K562 (cell line): ENCODE measurements at regions not wholly inside any gene's neighbourhood (a gene's known extent, or its start where the extent isn't known, plus 50 kb on each side); places are given as distances from the start of the nearest gene placed in this dataset.

Experiments
- ATAC-seq: fragments of 200-7000 bp; cut with Tn5 transposase; 3 replicates; pipeline ENCODE4 v1.9.1; 2020; ENCODE audit warnings: moderate library complexity
- BruUV-seq: library from RNA; stranded (reverse); fragments of 400-500 nt; replicated peaks from 2 replicates; lab custom pipeline; 2021; lab: Mats Ljungman, UMichigan
- CTCF ChIA-PET: fragments of 300-600 bp; formaldehyde crosslinking; extraction: SDS; loops from one replicate; lab custom pipeline; 2021; ENCODE audit warnings: low intra/inter-chr PET ratio; lab: Yijun Ruan, JAX
- POLR2A ChIA-PET: fragments of 300-600, 350-650 bp; sonication (Branson Sonifier 250); formaldehyde crosslinking; extraction: SDS; loops from one replicate; lab custom pipeline; 2021; ENCODE audit warnings: antibody characterized with exemption, inconsistent platforms; lab: Yijun Ruan, JAX
- DNase-seq, 4 experiments: peaks; one replicate each; pipeline versions ENCODE4 v3.0.0 to v3.0.0-alpha.2; 2011 to 2018; ENCODE audit warnings: low spot score in 3 of 4, mixed read lengths in 3 of 4; ENCODE audit errors: extremely low read depth in 1 of 4
- FAIRE-seq: peaks from 2 replicates; lab custom pipeline; 2011; peaks lifted over from hg19 to GRCh38; lab: Jason Lieb, UNC
- H2AFZ ChIP-seq: 2 replicates; pipeline ENCODE4 v1.6.0; 2011; ENCODE audit warnings: low read depth, low read length, control low read depth, inconsistent platforms
- H3K27ac ChIP-seq: fragments of 200-600 bp; 3 replicates; pipeline ENCODE4 v1.8.0; 2011; ENCODE audit warnings: low read depth, mild to moderate bottlenecking, control low read depth, inconsistent platforms, low read length, moderate library complexity, mixed read lengths; ENCODE audit errors: extremely low read depth
- H3K27me3 ChIP-seq, 2 experiments: fragments of 300-600 bp in 1 of 2; 2 replicates in 1 of 2; 3 replicates in 1 of 2; pipeline versions ENCODE4 v1.6.0 to v1.8.0; 2011; ENCODE audit warnings: inconsistent platforms in 2 of 2, low read length in 2 of 2, mild to moderate bottlenecking in 1 of 2, mixed read lengths in 1 of 2, moderate library complexity in 1 of 2; ENCODE audit not compliant: control insufficient read depth in 2 of 2, insufficient read depth in 2 of 2
- H3K36me3 ChIP-seq: fragments of 300-600 bp; 3 replicates; pipeline ENCODE4 v1.8.0; 2011; ENCODE audit warnings: mild to moderate bottlenecking, low read length, inconsistent platforms; ENCODE audit not compliant: control insufficient read depth, insufficient read depth
- H3K4me1 ChIP-seq, 2 experiments: fragments of 200-600 bp in 1 of 2; replicated peaks in 1 of 2; 2 replicates in 1 of 2; 3 replicates in 1 of 2; pipeline versions ENCODE4 v1.5.1 to v1.8.0; 2011; ENCODE audit warnings: inconsistent platforms in 2 of 2, low read length in 2 of 2, mild to moderate bottlenecking in 1 of 2, mixed read lengths in 1 of 2, moderate library complexity in 1 of 2; ENCODE audit not compliant: control insufficient read depth in 2 of 2, insufficient read depth in 2 of 2
- H3K4me2 ChIP-seq: 2 replicates; pipeline ENCODE4 v1.6.1; 2011; ENCODE audit warnings: low read length, control low read depth, inconsistent platforms, mixed read lengths; ENCODE audit not compliant: insufficient read depth
- H3K4me3 ChIP-seq: fragments of 200-600 bp; sonication (generic), shearing (Covaris generic); 2 replicates; pipeline ENCODE4 v1.5.1; 2016; ENCODE audit warnings: control low read depth, inconsistent platforms
- H3K79me2 ChIP-seq: fragments of 200-600 bp; 3 replicates; pipeline ENCODE4 v1.8.0; 2011; ENCODE audit warnings: low read length, inconsistent platforms; ENCODE audit not compliant: control insufficient read depth, insufficient read depth
- H3K9ac ChIP-seq, 2 experiments: 2 replicates each; pipeline versions ENCODE4 v1.6.0 to v1.6.1; 2011; ENCODE audit warnings: low read depth in 2 of 2, low read length in 2 of 2, control low read depth in 1 of 2, inconsistent platforms in 1 of 2, mild to moderate bottlenecking in 1 of 2, mixed read lengths in 1 of 2; ENCODE audit not compliant: insufficient read depth in 1 of 2
- H3K9me1 ChIP-seq: one replicate; pipeline ENCODE4 v1.6.0; 2011; ENCODE audit warnings: inconsistent platforms, mild to moderate bottlenecking, low read length, moderate library complexity; ENCODE audit not compliant: control insufficient read depth, insufficient read depth
- H3K9me3 ChIP-seq: replicated peaks from 2 replicates; pipeline ENCODE4 v1.5.1; 2011; ENCODE audit warnings: low read depth, low read length, inconsistent platforms; ENCODE audit not compliant: control insufficient read depth, insufficient read depth
- H4K20me1 ChIP-seq: replicated peaks from 2 replicates; pipeline ENCODE4 v1.6.1; 2011; ENCODE audit warnings: low read length, inconsistent platforms, mixed read lengths; ENCODE audit not compliant: control insufficient read depth, insufficient read depth
- C11orf30 ChIP-seq: fragments of 450-650 bp; IDR thresholded peaks from 2 replicates; pipeline ENCODE4 v1.6.1; 2016; ENCODE audit warnings: low read depth, mild to moderate bottlenecking
- ETV6 ChIP-seq, 3 experiments: fragments of 150-350 bp in 1 of 3; sonication (generic) in 1 of 3; formaldehyde crosslinking in 1 of 3; IDR thresholded peaks; 2 replicates each; pipeline versions ENCODE4 v1.6.1 to v1.8.0; 2014 to 2022; ENCODE audit warnings: borderline replicate concordance in 2 of 3, low read depth in 2 of 3, antibody characterized with exemption in 1 of 3, low read length in 1 of 3, mild to moderate bottlenecking in 1 of 3, missing genetic modification reagents in 1 of 3
- HLTF ChIP-seq: fragments of 450-650 bp; IDR thresholded peaks from 2 replicates; pipeline ENCODE4 v1.6.1; 2016
- HNRNPK ChIP-seq: fragments of 200-400 bp; formaldehyde crosslinking; IDR thresholded peaks from one replicate; pipeline ENCODE4 v1.6.1; 2018; ENCODE audit warnings: mild to moderate bottlenecking, low read depth, low read length; ENCODE audit not compliant: poor library complexity, severe bottlenecking
- KHSRP ChIP-seq: fragments of 450-650 bp; IDR thresholded peaks from 2 replicates; pipeline ENCODE4 v1.6.1; 2017
- MXD1 ChIP-seq: fragments of 250-450 bp; sonication (Bioruptor Pico); IDR thresholded peaks from 2 replicates; pipeline ENCODE4 v1.8.0; 2021; ENCODE audit warnings: borderline replicate concordance, mild to moderate bottlenecking, moderate library complexity; ENCODE audit not compliant: poor library complexity, severe bottlenecking
- NR2F6 ChIP-seq: fragments of 450-650 bp; formaldehyde crosslinking; IDR thresholded peaks from 2 replicates; pipeline ENCODE4 v1.4.0; 2020; ENCODE audit warnings: mild to moderate bottlenecking
- POLR2AphosphoS2 ChIP-seq: IDR thresholded peaks from 2 replicates; pipeline ENCODE4 v1.6.1; 2012; ENCODE audit warnings: low read length, improper control_type of control experiment
- TCFL5 ChIP-seq: fragments of 250-450 bp; sonication (Bioruptor Pico); conservative IDR thresholded peaks from 2 replicates; pipeline ENCODE4 v1.6.1; 2021; ENCODE audit warnings: mild to moderate bottlenecking, moderate library complexity, matching md5 sums
- ZNF707 ChIP-seq: fragments of 250-450 bp; sonication (Bioruptor Pico); conservative IDR thresholded peaks from 2 replicates; pipeline ENCODE4 v1.8.0; 2022; ENCODE audit warnings: inconsistent platforms, mild to moderate bottlenecking, moderate library complexity
- WGBS: fragments of 100-300 bp; shearing (Covaris generic); methylation state at CpG from one replicate; pipeline ENCODE4 v1.1.6; 2016; ENCODE audit warnings: low coverage, mixed read lengths; ENCODE audit not compliant: insufficient coverage; ENCODE audit errors: missing lambda C conversion rate; 5-methylcytosine and 5-hydroxymethylcytosine counted together
- in situ Hi-C: fragments of 300-500 bp; cut with MboI; formaldehyde crosslinking; loops from 4 replicates; pipeline ENCODE4 v1.15.0; 2018; ENCODE audit warnings: inconsistent platforms, mixed read lengths
- intact Hi-C: fragments of 100-400 bp; cut with micrococcal nuclease; formaldehyde crosslinking; loops from 2 replicates; pipeline ENCODE4 v1.14.2; 2022

GRCh38 chr12:125968413-125968812 is 903.2 kb downstream of the AACS start:
- Histone ChIP-seq H3K9me3 (peaks cover 2% of the 10 kb centered on the region; the same call in 1 of the 2 replicates), H3K79me2 (no peaks in the 10 kb centered on the region), H3K4me1 (no peaks in the 10 kb centered on the region), H3K36me3 (no peaks in the 10 kb centered on the region), H3K9ac (no peak overlapping the region), H3K4me2 (no peak overlapping the region), H3K27me3 (no peaks in the 10 kb centered on the region), H4K20me1 (no peaks in the 10 kb centered on the region), H3K9me1 (no peaks in the 10 kb centered on the region), H3K27ac (no peak overlapping the region), H2AFZ (no peak overlapping the region), H3K4me3 (no peak overlapping the region)
- ATAC-seq (no peak), DNase-seq (no peak), FAIRE-seq (no peak)
- ChIA-PET CTCF (no interaction called here), POLR2A (interaction anchor here (0.7 kb wide), 1 partner anchor 1852 kb away, joined by 3 read pairs; no protein-coding TSS in a partner anchor)
- WGBS, result 0% methylated on average over 2 of the region's 2 CpGs
- intact Hi-C loops (no loop called here), in situ Hi-C loops (no loop called here)
- no peak for TF ChIP-seq ZNF707 (CRISPR knock-in tag)
- no peak for TF ChIP-seq NR2F6 (CRISPR knock-in tag)
- no peak for TF ChIP-seq TCFL5 (CRISPR knock-in tag)
- TF ChIP-seq HLTF, result no peak
- no peak for TF ChIP-seq POLR2AphosphoS2
- TF ChIP-seq KHSRP, result no peak
- no peak for TF ChIP-seq HNRNPK
- no peak for TF ChIP-seq ETV6 (IDR thresholded peaks at IDR 0.05; ENCODE audit: borderline replicate concordance in 1 of 2, low read depth in 2 of 2, low read length in 1 of 2)
- no peak for TF ChIP-seq ETV6 (CRISPR knock-in tag; IDR thresholded peaks at IDR 0.05; ENCODE audit: borderline replicate concordance)
- no peak for TF ChIP-seq MXD1 (CRISPR knock-in tag)
- no peak for TF ChIP-seq C11orf30
- no TSS peak for BruUV-seq
